DMS53 treated with DMSO at 0.1 percent for 48 hours (cell line): ENCODE measurements at regions not wholly inside any gene's neighbourhood (a gene's known extent, or its start where the extent isn't known, plus 50 kb on each side); places are given as distances from the start of the nearest gene placed in this dataset.

Experiments used
- DNase-seq: peaks from one replicate; lab custom pipeline; 2025; ENCODE audit not compliant: unreplicated experiment; lab: John Stamatoyannopoulos, UW

- DNase-seq, result no peak
Measured at GRCh38 chr3:117893001-117893400, 1141.6 kb downstream of the IGSF11 start.

- DNase-seq, result peak; percentile 73
Measured at GRCh38 chr3:117893638-117894037, 1141.0 kb downstream of the IGSF11 start.

- DNase-seq, result no peak
Measured at GRCh38 chr3:117898722-117899522, 1135.7 kb downstream of the IGSF11 start.

- DNase-seq, result no peak
Measured at GRCh38 chr3:117903226-117903625, 1131.4 kb downstream of the IGSF11 start.

GRCh38 chr3:117910820-117911521 lies 1123.7 kb downstream of the IGSF11 start:
- no peak for DNase-seq

- DNase-seq, result no peak
Measured at GRCh38 chr3:117912352-117912751, 1122.3 kb downstream of the IGSF11 start.

- DNase-seq, result no peak
Measured at GRCh38 chr3:117914540-117915100, 1120.0 kb downstream of the IGSF11 start.

GRCh38 chr3:117916839-117917238 lies 1117.8 kb downstream of the IGSF11 start:
- no peak for DNase-seq

- no peak for DNase-seq
Measured at GRCh38 chr3:117919621-117920020, 1115.0 kb downstream of the IGSF11 start.

- no peak for DNase-seq
Measured at GRCh38 chr3:117920253-117920898, 1114.3 kb downstream of the IGSF11 start.

GRCh38 chr3:117921411-117921810 lies 1113.2 kb downstream of the IGSF11 start:
- no peak for DNase-seq

GRCh38 chr3:117922039-117922438 lies 1112.6 kb downstream of the IGSF11 start:
- no peak for DNase-seq

GRCh38 chr3:117926819-117927218 lies 1107.8 kb downstream of the IGSF11 start:
- DNase-seq, result no peak

- DNase-seq, result no peak
Measured at GRCh38 chr3:117927825-117928224, 1106.8 kb downstream of the IGSF11 start.

- no peak for DNase-seq
Measured at GRCh38 chr3:117928836-117929235, 1105.8 kb downstream of the IGSF11 start.

GRCh38 chr3:117932441-117932840 lies 1102.2 kb downstream of the IGSF11 start:
- DNase-seq, result no peak

- DNase-seq, result no peak
Measured at GRCh38 chr3:117936159-117936558, 1098.5 kb downstream of the IGSF11 start.

GRCh38 chr3:117938974-117939373 lies 1095.7 kb downstream of the IGSF11 start:
- no peak for DNase-seq

GRCh38 chr3:117939425-117940027 lies 1095.1 kb downstream of the IGSF11 start:
- no peak for DNase-seq

GRCh38 chr3:117941015-117941414 lies 1093.6 kb downstream of the IGSF11 start:
- no peak for DNase-seq

- DNase-seq, result no peak
Measured at GRCh38 chr3:117941756-117942155, 1092.9 kb downstream of the IGSF11 start.
